ENCODE measurements at regions not wholly inside any gene's neighbourhood (a gene's known extent, or its start where the extent isn't known, plus 50 kb on each side); places are given as distances from the start of the nearest gene placed in this dataset.

DNA sequence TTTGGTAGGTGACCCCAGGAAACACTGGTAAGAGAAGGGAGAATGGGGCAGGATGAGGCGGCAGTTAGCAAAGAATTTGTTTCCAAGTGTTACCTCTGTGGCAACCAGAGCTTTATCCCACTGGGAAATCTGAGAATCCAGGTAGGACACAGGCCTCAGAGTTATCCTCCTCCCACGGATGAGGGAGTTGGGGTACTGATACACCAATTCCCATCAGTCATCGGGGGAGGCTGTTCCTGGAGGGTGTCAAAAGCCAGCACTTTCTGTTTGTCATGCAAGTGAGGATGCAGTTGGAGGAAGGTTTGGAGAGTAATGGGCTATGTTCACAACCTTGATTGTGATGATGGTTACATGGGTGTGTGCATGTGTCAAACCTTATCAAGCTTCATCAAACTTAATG lies 221.2 kb upstream of the SFSWAP start:
- TF ChIP-seq EZH2phosphoT487 (IDR thresholded peaks at IDR 0.05) = no peak
- TF ChIP-seq CTCF (IDR thresholded peaks at IDR 0.05) = no peak
